A549 (cell line): ENCODE measurements at regions not wholly inside any gene's neighbourhood (a gene's known extent, or its start where the extent isn't known, plus 50 kb on each side); places are given as distances from the start of the nearest gene placed in this dataset.

Experiments
- ATAC-seq, 2 experiments: fragments of 200-7000 bp in 1 of 2; fragments of >200 bp in 1 of 2; cut with Nextera tagmentation in 1 of 2; cut with Tn5 transposase in 1 of 2; 3 replicates each; pipeline versions ENCODE4 v1.8.0 to v1.9.1; 2018 to 2020; ENCODE audit warnings: mild to moderate bottlenecking in 1 of 2, moderate library complexity in 1 of 2
- CTCF ChIA-PET: fragments of 300-600 bp; sonication (Branson Sonifier 250); formaldehyde crosslinking; extraction: SDS; loops from one replicate; lab custom pipeline; 2021; ENCODE audit warnings: antibody characterized with exemption, inconsistent platforms; lab: Yijun Ruan, JAX
- POLR2A ChIA-PET: fragments of 350-600 bp; formaldehyde crosslinking; extraction: SDS; loops from one replicate; lab custom pipeline; 2021; ENCODE audit warnings: antibody characterized with exemption, inconsistent platforms; lab: Yijun Ruan, JAX
- DNase-seq, 2 experiments: peaks; one replicate each; pipeline versions ENCODE4 v3.0.0 to v3.0.0-alpha.2; 2011 to 2016; ENCODE audit warnings: low read depth in 1 of 2, low spot score in 1 of 2
- FAIRE-seq: peaks from 2 replicates; lab custom pipeline; 2011; peaks lifted over from hg19 to GRCh38; lab: Jason Lieb, UNC
- H3K27ac ChIP-seq, 2 experiments: fragments of >200 bp; sonication (Bioruptor Twin); formaldehyde crosslinking; 3 replicates each; pipeline ENCODE4 v1.5.1; 2016 to 2017
- H3K4me1 ChIP-seq: fragments of >200 bp; sonication (Bioruptor Twin); formaldehyde crosslinking; 3 replicates; pipeline ENCODE4 v1.6.1; 2016
- H3K4me2 ChIP-seq: fragments of >200 bp; sonication (Bioruptor Twin); formaldehyde crosslinking; 3 replicates; pipeline ENCODE4 v1.6.1; 2016
- H3K4me3 ChIP-seq: fragments of >200 bp; sonication (Bioruptor Twin); formaldehyde crosslinking; 3 replicates; pipeline ENCODE4 v1.5.1; 2016
- H3K9me3 ChIP-seq: fragments of >200 bp; sonication (Bioruptor Twin); formaldehyde crosslinking; 3 replicates; pipeline ENCODE4 v1.6.1; 2016
- BCL3 ChIP-seq: fragments of >200 bp; sonication (Bioruptor Twin); formaldehyde crosslinking; IDR thresholded peaks from 3 replicates; pipeline ENCODE4 v1.6.1; 2016
- CBX2 ChIP-seq: fragments of 200-600 bp; sonication (generic); IDR thresholded peaks from 2 replicates; pipeline ENCODE4 v1.6.1; 2016; ENCODE audit warnings: low read depth, mild to moderate bottlenecking, borderline replicate concordance
- CHD2 ChIP-seq: fragments of 150-350 bp; IDR thresholded peaks from 2 replicates; pipeline ENCODE4 v1.6.1; 2014; ENCODE audit warnings: low read length; ENCODE audit not compliant: partially characterized antibody
- CHD4 ChIP-seq: fragments of 200-600 bp; sonication (generic); IDR thresholded peaks from 2 replicates; pipeline ENCODE4 v1.6.1; 2016; ENCODE audit warnings: antibody characterized with exemption, mild to moderate bottlenecking, borderline replicate concordance
- EHMT2 ChIP-seq: fragments of 200-600 bp; sonication (generic); IDR thresholded peaks from 2 replicates; pipeline ENCODE4 v1.6.1; 2016; ENCODE audit warnings: antibody characterized with exemption, low read depth, mild to moderate bottlenecking, moderate library complexity
- EP300 ChIP-seq, 2 experiments: fragments of >200 bp; sonication (Bioruptor Twin); formaldehyde crosslinking; IDR thresholded peaks; 2 replicates in 1 of 2; 3 replicates in 1 of 2; pipeline ENCODE4 v1.6.1; 2016 to 2017
- FOSL2 ChIP-seq, 2 experiments: fragments of 450-650 bp in 1 of 2; fragments of >200 bp in 1 of 2; sonication (Bioruptor Twin) in 1 of 2; formaldehyde crosslinking; IDR thresholded peaks; 2 replicates each; pipeline versions ENCODE4 v1.5.0 to v1.6.1; 2016 to 2020; ENCODE audit warnings: mild to moderate bottlenecking in 1 of 2, moderate library complexity in 1 of 2
- FOXS1 ChIP-seq: fragments of 250-450 bp; sonication (Bioruptor Pico); IDR thresholded peaks from 2 replicates; pipeline ENCODE4 v1.5.0; 2020; ENCODE audit warnings: mild to moderate bottlenecking, moderate library complexity
- HDAC2 ChIP-seq: fragments of 200-600 bp; sonication (generic); IDR thresholded peaks from 2 replicates; pipeline ENCODE4 v1.6.1; 2016
- HES2 ChIP-seq: fragments of >200 bp; sonication (Bioruptor Twin); formaldehyde crosslinking; IDR thresholded peaks from 2 replicates; pipeline ENCODE4 v1.6.1; 2016
- HOXA7 ChIP-seq: fragments of 250-450 bp; sonication (Bioruptor Pico); IDR thresholded peaks from 2 replicates; pipeline ENCODE4 v1.5.0; 2020; ENCODE audit warnings: mild to moderate bottlenecking, moderate library complexity
- JUN ChIP-seq, 2 experiments: fragments of >200 bp; sonication (Bioruptor Twin); formaldehyde crosslinking; IDR thresholded peaks; 2 replicates in 1 of 2; 3 replicates in 1 of 2; pipeline ENCODE4 v1.6.1; 2016 to 2017
- JUNB ChIP-seq: fragments of >200 bp; sonication (Bioruptor Twin); formaldehyde crosslinking; IDR thresholded peaks from 2 replicates; pipeline ENCODE4 v1.6.1; 2016
- KDM5A ChIP-seq: fragments of 200-600 bp; sonication (generic); IDR thresholded peaks from 2 replicates; pipeline ENCODE4 v1.6.1; 2016; ENCODE audit warnings: antibody characterized with exemption, mild to moderate bottlenecking
- NFE2L2 ChIP-seq: fragments of 150-350 bp; conservative IDR thresholded peaks from 2 replicates; pipeline ENCODE4 v1.6.1; 2014; ENCODE audit warnings: low read length
- PHF8 ChIP-seq: fragments of 200-600 bp; sonication (generic); IDR thresholded peaks from 2 replicates; pipeline ENCODE4 v1.6.1; 2016; ENCODE audit warnings: low read depth, mild to moderate bottlenecking, antibody characterized with exemption, moderate library complexity, borderline replicate concordance
- POLR2A ChIP-seq: IDR thresholded peaks from 2 replicates; pipeline ENCODE4 v1.6.1; 2012; ENCODE audit warnings: mild to moderate bottlenecking, low read length
- RCOR1 ChIP-seq: fragments of 150-350 bp; IDR thresholded peaks from 2 replicates; pipeline ENCODE4 v1.6.1; 2014; ENCODE audit warnings: antibody characterized with exemption, low read length, low read depth
- SREBF2 ChIP-seq: fragments of 450-650 bp; IDR thresholded peaks from 2 replicates; pipeline ENCODE4 v1.6.1; 2014; ENCODE audit warnings: mild to moderate bottlenecking, moderate library complexity
- ZNF302 ChIP-seq: fragments of 250-450 bp; sonication (Bioruptor Pico); IDR thresholded peaks from 2 replicates; pipeline ENCODE4 v1.9.0; 2021; ENCODE audit warnings: inconsistent platforms, mild to moderate bottlenecking, moderate library complexity
- ZSCAN20 ChIP-seq: fragments of 250-450 bp; sonication (Bioruptor Pico); IDR thresholded peaks from 2 replicates; pipeline ENCODE4 v1.8.0; 2022; ENCODE audit warnings: mild to moderate bottlenecking, moderate library complexity
- WGBS: methylation state at CpG from one replicate; pipeline ENCODE4 v1.1.6; 2017; ENCODE audit errors: missing lambda C conversion rate; 5-methylcytosine and 5-hydroxymethylcytosine counted together
- TF ChIP-seq, protein P1 (sequence below): fragments of 200-600 bp; sonication (generic); IDR thresholded peaks from 2 replicates; pipeline ENCODE4 v1.6.1; 2016; ENCODE audit warnings: antibody characterized with exemption, mild to moderate bottlenecking, moderate library complexity
- TF ChIP-seq, protein P2 (sequence below): fragments of >200 bp; sonication (Bioruptor Twin); formaldehyde crosslinking; IDR thresholded peaks from 3 replicates; pipeline ENCODE4 v1.5.1; 2016
- TF ChIP-seq, protein P3 (sequence below): fragments of 250-450 bp; sonication (Bioruptor Pico); IDR thresholded peaks from 2 replicates; pipeline ENCODE4 v1.5.0; 2020; ENCODE audit warnings: low read depth, mild to moderate bottlenecking, moderate library complexity
- TF ChIP-seq, protein P4 (sequence below): IDR thresholded peaks from 2 replicates; pipeline ENCODE4 v1.6.1; 2012

GRCh38 chr1:80924290-80924689, 876.4 kb upstream of the ADGRL2 start:
- Histone ChIP-seq H3K9me3 (no peaks in the 10 kb centered on the region), H3K4me3 (no peak overlapping the region), H3K4me1 (no peaks in the 10 kb centered on the region), H3K27ac (no peak overlapping the region), H3K4me2 (no peak overlapping the region)
- no peak for ATAC-seq
- CTCF ChIA-PET, result no interaction called here
- no peak for FAIRE-seq
- no peak for DNase-seq
- POLR2A ChIA-PET, result no interaction called here
- 63% methylated on average over 2 of the region's 2 CpGs for WGBS
- TF ChIP-seq, protein P1, sequence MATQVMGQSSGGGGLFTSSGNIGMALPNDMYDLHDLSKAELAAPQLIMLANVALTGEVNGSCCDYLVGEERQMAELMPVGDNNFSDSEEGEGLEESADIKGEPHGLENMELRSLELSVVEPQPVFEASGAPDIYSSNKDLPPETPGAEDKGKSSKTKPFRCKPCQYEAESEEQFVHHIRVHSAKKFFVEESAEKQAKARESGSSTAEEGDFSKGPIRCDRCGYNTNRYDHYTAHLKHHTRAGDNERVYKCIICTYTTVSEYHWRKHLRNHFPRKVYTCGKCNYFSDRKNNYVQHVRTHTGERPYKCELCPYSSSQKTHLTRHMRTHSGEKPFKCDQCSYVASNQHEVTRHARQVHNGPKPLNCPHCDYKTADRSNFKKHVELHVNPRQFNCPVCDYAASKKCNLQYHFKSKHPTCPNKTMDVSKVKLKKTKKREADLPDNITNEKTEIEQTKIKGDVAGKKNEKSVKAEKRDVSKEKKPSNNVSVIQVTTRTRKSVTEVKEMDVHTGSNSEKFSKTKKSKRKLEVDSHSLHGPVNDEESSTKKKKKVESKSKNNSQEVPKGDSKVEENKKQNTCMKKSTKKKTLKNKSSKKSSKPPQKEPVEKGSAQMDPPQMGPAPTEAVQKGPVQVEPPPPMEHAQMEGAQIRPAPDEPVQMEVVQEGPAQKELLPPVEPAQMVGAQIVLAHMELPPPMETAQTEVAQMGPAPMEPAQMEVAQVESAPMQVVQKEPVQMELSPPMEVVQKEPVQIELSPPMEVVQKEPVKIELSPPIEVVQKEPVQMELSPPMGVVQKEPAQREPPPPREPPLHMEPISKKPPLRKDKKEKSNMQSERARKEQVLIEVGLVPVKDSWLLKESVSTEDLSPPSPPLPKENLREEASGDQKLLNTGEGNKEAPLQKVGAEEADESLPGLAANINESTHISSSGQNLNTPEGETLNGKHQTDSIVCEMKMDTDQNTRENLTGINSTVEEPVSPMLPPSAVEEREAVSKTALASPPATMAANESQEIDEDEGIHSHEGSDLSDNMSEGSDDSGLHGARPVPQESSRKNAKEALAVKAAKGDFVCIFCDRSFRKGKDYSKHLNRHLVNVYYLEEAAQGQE, result no peak
- TF ChIP-seq ZNF302 (CRISPR knock-in tag) (no peak), EHMT2 (no peak), JUN (IDR thresholded peaks at IDR 0.05) (no peak), JUNB (no peak), CBX2 (no peak), BCL3 (no peak), CHD4 (no peak), SREBF2 (no peak), CHD2 (no peak), EP300 (IDR thresholded peaks at IDR 0.05) (no peak), HOXA7 (CRISPR knock-in tag) (no peak), KDM5A (no peak), ZSCAN20 (CRISPR knock-in tag) (no peak)
- TF ChIP-seq, protein P2, sequence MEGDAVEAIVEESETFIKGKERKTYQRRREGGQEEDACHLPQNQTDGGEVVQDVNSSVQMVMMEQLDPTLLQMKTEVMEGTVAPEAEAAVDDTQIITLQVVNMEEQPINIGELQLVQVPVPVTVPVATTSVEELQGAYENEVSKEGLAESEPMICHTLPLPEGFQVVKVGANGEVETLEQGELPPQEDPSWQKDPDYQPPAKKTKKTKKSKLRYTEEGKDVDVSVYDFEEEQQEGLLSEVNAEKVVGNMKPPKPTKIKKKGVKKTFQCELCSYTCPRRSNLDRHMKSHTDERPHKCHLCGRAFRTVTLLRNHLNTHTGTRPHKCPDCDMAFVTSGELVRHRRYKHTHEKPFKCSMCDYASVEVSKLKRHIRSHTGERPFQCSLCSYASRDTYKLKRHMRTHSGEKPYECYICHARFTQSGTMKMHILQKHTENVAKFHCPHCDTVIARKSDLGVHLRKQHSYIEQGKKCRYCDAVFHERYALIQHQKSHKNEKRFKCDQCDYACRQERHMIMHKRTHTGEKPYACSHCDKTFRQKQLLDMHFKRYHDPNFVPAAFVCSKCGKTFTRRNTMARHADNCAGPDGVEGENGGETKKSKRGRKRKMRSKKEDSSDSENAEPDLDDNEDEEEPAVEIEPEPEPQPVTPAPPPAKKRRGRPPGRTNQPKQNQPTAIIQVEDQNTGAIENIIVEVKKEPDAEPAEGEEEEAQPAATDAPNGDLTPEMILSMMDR, result no peak
- TF ChIP-seq, protein P3, sequence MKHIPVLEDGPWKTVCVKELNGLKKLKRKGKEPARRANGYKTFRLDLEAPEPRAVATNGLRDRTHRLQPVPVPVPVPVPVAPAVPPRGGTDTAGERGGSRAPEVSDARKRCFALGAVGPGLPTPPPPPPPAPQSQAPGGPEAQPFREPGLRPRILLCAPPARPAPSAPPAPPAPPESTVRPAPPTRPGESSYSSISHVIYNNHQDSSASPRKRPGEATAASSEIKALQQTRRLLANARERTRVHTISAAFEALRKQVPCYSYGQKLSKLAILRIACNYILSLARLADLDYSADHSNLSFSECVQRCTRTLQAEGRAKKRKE (CRISPR knock-in tag), result no peak

GRCh38 chr1:80922906-80923305, 877.8 kb upstream of the ADGRL2 start:
- 0% methylated on average over 1 of the region's 1 CpG for WGBS
- POLR2A ChIA-PET, result no interaction called here
- H3K9me3 ChIP-seq, result no peaks in the 10 kb centered on the region
- H3K27ac ChIP-seq, result no peak overlapping the region
- no peak overlapping the region for H3K4me2 ChIP-seq
- FAIRE-seq (no peak), ATAC-seq (no peak), DNase-seq (no peak)
- no peaks in the 10 kb centered on the region for H3K4me1 ChIP-seq
- H3K4me3 ChIP-seq, result no peak overlapping the region
- CTCF ChIA-PET, result no interaction called here
- TF ChIP-seq BCL3 (no peak), SREBF2 (no peak), EP300 (IDR thresholded peaks at IDR 0.05) (no peak), EHMT2 (no peak), NFE2L2 (no peak), FOSL2 (IDR thresholded peaks at IDR 0.05) (no peak), FOSL2 (CRISPR knock-in tag; IDR thresholded peaks at IDR 0.05) (no peak), FOXS1 (no peak), RCOR1 (no peak), POLR2A (no peak), HES2 (no peak), PHF8 (no peak), HDAC2 (no peak)
- TF ChIP-seq, protein P4, sequence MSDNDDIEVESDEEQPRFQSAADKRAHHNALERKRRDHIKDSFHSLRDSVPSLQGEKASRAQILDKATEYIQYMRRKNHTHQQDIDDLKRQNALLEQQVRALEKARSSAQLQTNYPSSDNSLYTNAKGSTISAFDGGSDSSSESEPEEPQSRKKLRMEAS, result no peak
- TF ChIP-seq, protein P2, result no peak
